Activated T-cell treated with anti-CD3 and anti-CD28 coated beads, Interleukin-2, amount 50 U/mL, for 48 hours (primary cell): ENCODE measurements at regions not wholly inside any gene's neighbourhood (a gene's known extent, or its start where the extent isn't known, plus 50 kb on each side); places are given as distances from the start of the nearest gene placed in this dataset.
"Not testable (repeated sequence)": the region's sequence is repeated elsewhere in the genome, so short reads cannot be mapped to it uniquely, and the experiment has no call there.

Experiments
- DNase-seq, 2 experiments: peaks; one replicate each; pipeline ENCODE4 v3.0.0-alpha.2; 2020

- no peak for DNase-seq
Observed at GRCh38 chr20:41783423-41784208, 165.4 kb upstream of the CHD6 start.

GRCh38 chr20:41782730-41783406 is 164.7 kb upstream of the CHD6 start:
- DNase-seq: no peak

GRCh38 chr20:41782255-41782654 is 164.1 kb upstream of the CHD6 start:
- no peak for DNase-seq

GRCh38 chr20:41776421-41776820 is 158.2 kb upstream of the CHD6 start:
- no peak for DNase-seq

GRCh38 chr20:41774291-41774690 is 156.1 kb upstream of the CHD6 start:
- DNase-seq: no peak

GRCh38 chr20:41770965-41771364 is 152.8 kb upstream of the CHD6 start:
- no peak for DNase-seq

GRCh38 chr20:41770427-41770826 is 152.2 kb upstream of the CHD6 start:
- no peak for DNase-seq

- no peak for DNase-seq
Observed at GRCh38 chr20:41769592-41770018, 151.4 kb upstream of the CHD6 start.

GRCh38 chr20:41750137-41750536 is 132.0 kb upstream of the CHD6 start:
- DNase-seq: no peak

- DNase-seq: no peak
Observed at GRCh38 chr20:41748756-41749582, 130.8 kb upstream of the CHD6 start.

- DNase-seq: no peak
Observed at GRCh38 chr20:41748051-41748450, 129.9 kb upstream of the CHD6 start.

GRCh38 chr20:41747226-41747625 is 129.0 kb upstream of the CHD6 start:
- no peak for DNase-seq

- DNase-seq: no peak
Observed at GRCh38 chr20:41746635-41747034, 128.5 kb upstream of the CHD6 start.

- DNase-seq: peak; percentile 48 to 65
Observed at GRCh38 chr20:41738604-41739206, 120.5 kb upstream of the CHD6 start.

- no peak for DNase-seq
Observed at GRCh38 chr20:41735949-41736348, 117.8 kb upstream of the CHD6 start.

GRCh38 chr20:41734506-41734945 is 116.3 kb upstream of the CHD6 start:
- DNase-seq: peak; percentile 49 to 51

GRCh38 chr20:41733151-41733550 is 115.0 kb upstream of the CHD6 start:
- DNase-seq: no peak

GRCh38 chr20:41731198-41731597 is 113.0 kb upstream of the CHD6 start:
- not testable (repeated sequence) for DNase-seq

- DNase-seq: not testable (repeated sequence)
Observed at GRCh38 chr20:41727681-41728080, 109.5 kb upstream of the CHD6 start.

GRCh38 chr20:41726727-41727126 is 108.5 kb upstream of the CHD6 start:
- DNase-seq: no peak

- no peak for DNase-seq
Observed at GRCh38 chr20:41719151-41719550, 101.0 kb upstream of the CHD6 start.

GRCh38 chr20:41717483-41717882 is 99.3 kb upstream of the CHD6 start:
- DNase-seq: no peak

- no peak for DNase-seq
Observed at GRCh38 chr20:41716911-41717310, 98.7 kb upstream of the CHD6 start.
